IMR-90 (cell line): ENCODE measurements at regions not wholly inside any gene's neighbourhood (a gene's known extent, or its start where the extent isn't known, plus 50 kb on each side); places are given as distances from the start of the nearest gene placed in this dataset.

Source experiments
- ATAC-seq: fragments of 200-7000 bp; cut with Tn5 transposase; 2 replicates; pipeline ENCODE4 v1.9.1; 2020; ENCODE audit warnings: low read depth, mild to moderate bottlenecking, moderate library complexity
- BruUV-seq: library from RNA; stranded (reverse); fragments of 400-500 nt; replicated peaks from 2 replicates; lab custom pipeline; 2021; lab: Mats Ljungman, UMichigan
- CTCF ChIA-PET: fragments of 300-600 bp; formaldehyde crosslinking; extraction: SDS; loops from one replicate; lab custom pipeline; 2021; ENCODE audit warnings: antibody characterized with exemption; lab: Yijun Ruan, JAX
- POLR2A ChIA-PET: fragments of 300-600 bp; sonication (Branson Sonifier 250); formaldehyde crosslinking; loops from one replicate; lab custom pipeline; 2022; ENCODE audit warnings: antibody characterized with exemption; ENCODE audit not compliant: unreplicated experiment; lab: Charles Lee
- DNase-seq: peaks from one replicate; pipeline ENCODE4 v3.0.0; 2013
- H2AFZ ChIP-seq: replicated peaks from 2 replicates; pipeline ENCODE3; 2013; ENCODE audit warnings: low read length, mild to moderate bottlenecking; ENCODE audit not compliant: poor library complexity
- H2AK5ac ChIP-seq: 2 replicates; pipeline ENCODE4 v1.6.1; 2013; ENCODE audit warnings: low read depth, low read length, inconsistent platforms
- H2AK9ac ChIP-seq: replicated peaks from 2 replicates; pipeline ENCODE3; 2013; ENCODE audit warnings: mild to moderate bottlenecking, low read depth, low read length, moderate library complexity; ENCODE audit not compliant: poor library complexity
- H2BK120ac ChIP-seq: 2 replicates; pipeline ENCODE4 v1.6.1; 2013; ENCODE audit warnings: low read depth, low read length, inconsistent platforms
- H2BK15ac ChIP-seq: 3 replicates; pipeline ENCODE4 v1.6.1; 2013; ENCODE audit warnings: low read depth, low read length, inconsistent platforms
- H2BK20ac ChIP-seq: 2 replicates; pipeline ENCODE4 v1.6.1; 2013; ENCODE audit warnings: low read depth, mild to moderate bottlenecking, inconsistent platforms, low read length, moderate library complexity
- H2BK5ac ChIP-seq: 2 replicates; pipeline ENCODE4 v1.6.1; 2013; ENCODE audit warnings: mild to moderate bottlenecking, low read depth, low read length, inconsistent platforms; ENCODE audit not compliant: poor library complexity, severe bottlenecking
- H3K14ac ChIP-seq: replicated peaks from 2 replicates; pipeline ENCODE4 v1.6.1; 2013; ENCODE audit warnings: low read depth, low read length, inconsistent platforms
- H3K18ac ChIP-seq: 2 replicates; pipeline ENCODE4 v1.6.1; 2013; ENCODE audit warnings: low read depth, low read length, control low read depth
- H3K23ac ChIP-seq: 2 replicates; pipeline ENCODE4 v1.6.1; 2013; ENCODE audit warnings: low read depth, low read length, inconsistent platforms
- H3K27ac ChIP-seq: 2 replicates; pipeline ENCODE4 v1.5.1; 2013; ENCODE audit warnings: mild to moderate bottlenecking, control low read depth, low read length; ENCODE audit not compliant: insufficient read depth
- H3K27me3 ChIP-seq: 2 replicates; pipeline ENCODE4 v1.6.1; 2013; ENCODE audit warnings: low read length; ENCODE audit not compliant: control insufficient read depth, insufficient read depth
- H3K36me3 ChIP-seq: 2 replicates; pipeline ENCODE4 v1.6.1; 2013; ENCODE audit warnings: low read length, mixed read lengths; ENCODE audit not compliant: control insufficient read depth, insufficient read depth
- H3K4ac ChIP-seq: 2 replicates; pipeline ENCODE4 v1.6.1; 2013; ENCODE audit warnings: low read depth, low read length, inconsistent platforms
- H3K4me1 ChIP-seq: 2 replicates; pipeline ENCODE4 v1.6.1; 2013; ENCODE audit warnings: low read length, mixed read lengths; ENCODE audit not compliant: control insufficient read depth, insufficient read depth
- H3K4me2 ChIP-seq: 2 replicates; pipeline ENCODE4 v1.6.1; 2013; ENCODE audit warnings: low read depth, mild to moderate bottlenecking, control low read depth, low read length, moderate library complexity
- H3K4me3 ChIP-seq: 2 replicates; pipeline ENCODE4 v1.5.1; 2013; ENCODE audit warnings: low read depth, mild to moderate bottlenecking, control low read depth, low read length, moderate library complexity; ENCODE audit not compliant: insufficient read depth
- H3K56ac ChIP-seq: 2 replicates; pipeline ENCODE4 v1.6.1; 2013; ENCODE audit warnings: low read length, inconsistent platforms; ENCODE audit not compliant: insufficient read depth; ENCODE audit errors: extremely low read depth
- H3K79me1 ChIP-seq, 2 experiments: 2 replicates each; pipeline ENCODE4 v1.6.1; 2013; ENCODE audit warnings: low read length in 2 of 2, inconsistent platforms in 1 of 2, low read depth in 1 of 2
- H3K9ac ChIP-seq: 2 replicates; pipeline ENCODE4 v1.6.1; 2013; ENCODE audit warnings: low read depth, low read length, control low read depth
- H3K9me1 ChIP-seq: 2 replicates; pipeline ENCODE4 v1.6.1; 2013; ENCODE audit warnings: low read length, inconsistent platforms; ENCODE audit not compliant: insufficient read depth
- H3K9me3 ChIP-seq: 2 replicates; pipeline ENCODE4 v1.6.1; 2013; ENCODE audit warnings: low read length; ENCODE audit not compliant: control insufficient read depth, insufficient read depth
- H4K20me1 ChIP-seq: 2 replicates; pipeline ENCODE4 v1.6.1; 2013; ENCODE audit warnings: low read length, inconsistent platforms; ENCODE audit not compliant: insufficient read depth
- H4K5ac ChIP-seq: 2 replicates; pipeline ENCODE4 v1.6.1; 2013; ENCODE audit warnings: mild to moderate bottlenecking, low read depth, low read length, control low read depth
- H4K8ac ChIP-seq, 2 experiments: 2 replicates each; pipeline ENCODE4 v1.6.1; 2013; ENCODE audit warnings: low read depth in 2 of 2, low read length in 2 of 2, control low read depth in 1 of 2, inconsistent platforms in 1 of 2
- H4K91ac ChIP-seq: 2 replicates; pipeline ENCODE4 v1.6.1; 2013; ENCODE audit warnings: low read depth, low read length, inconsistent platforms; ENCODE audit not compliant: insufficient read depth
- CHD1 ChIP-seq: IDR thresholded peaks from 2 replicates; pipeline ENCODE4 v1.6.1; 2012; ENCODE audit warnings: low read depth, low read length, improper control_type of control experiment
- NFE2L2 ChIP-seq: fragments of 150-350 bp; IDR thresholded peaks from 2 replicates; pipeline ENCODE4 v1.6.1; 2016; ENCODE audit warnings: low read depth, mild to moderate bottlenecking, low read length
- WGBS, 2 experiments: methylation state at CpG; one replicate each; pipeline versions ENCODE4 v1.1.5 to v1.1.7; 2013; ENCODE audit warnings: missing lambda C conversion rate in 2 of 2; ENCODE audit not compliant: insufficient read length in 1 of 2; ENCODE audit errors: extremely low coverage in 2 of 2; 5-methylcytosine and 5-hydroxymethylcytosine counted together
- dilution Hi-C: fragments of 300-500 bp; cut with HindIII; formaldehyde crosslinking; loops from one replicate; pipeline ENCODE4 v1.14.3; 2018; ENCODE audit warnings: low sequenced_read_pairs; ENCODE audit not compliant: unreplicated experiment
- in situ Hi-C: fragments of 300-500 bp; cut with MboI; formaldehyde crosslinking; loops from 3 replicates; pipeline ENCODE4 v1.14.3; 2019; ENCODE audit warnings: low sequenced_read_pairs, inconsistent platforms, mixed read lengths
- intact Hi-C: fragments of 100-400 bp; cut with micrococcal nuclease; formaldehyde crosslinking; loops from 2 replicates; pipeline ENCODE4 v1.10.0; 2022
- TF ChIP-seq, protein P1 (sequence below): conservative IDR thresholded peaks from 2 replicates; pipeline ENCODE4 v1.5.1; 2012; ENCODE audit warnings: mild to moderate bottlenecking, low read depth, low read length, improper control_type of control experiment

DNA sequence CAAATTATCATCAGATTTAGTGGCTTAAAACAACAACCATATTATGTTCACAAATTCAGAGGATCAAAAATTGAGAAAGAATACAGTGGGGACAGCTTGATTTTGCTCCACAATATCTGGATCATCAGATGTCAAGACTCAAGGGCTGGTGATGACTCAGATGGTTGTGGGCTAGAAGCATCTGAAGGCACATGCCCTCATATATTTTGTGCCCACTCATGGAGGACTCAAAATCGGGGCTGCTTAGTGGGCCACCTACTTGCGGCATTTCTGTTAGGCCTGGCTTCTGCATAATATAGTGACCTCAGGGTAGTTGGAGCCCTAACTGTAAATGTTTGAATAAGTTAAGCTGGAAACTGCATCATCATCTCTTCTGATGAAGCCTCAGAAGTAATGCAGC is 584.5 kb downstream of the SLC16A7 start:
- no peak overlapping the region for H3K4me2 ChIP-seq
- H2AFZ ChIP-seq = no peak overlapping the region
- no peak overlapping the region for H2BK5ac ChIP-seq
- no peaks in the 10 kb centered on the region for H3K36me3 ChIP-seq
- peaks cover 2% of the 10 kb centered on the region for H3K4me1 ChIP-seq
- no peak overlapping the region for H2AK9ac ChIP-seq
- no peak overlapping the region for H3K56ac ChIP-seq
- H2BK120ac ChIP-seq = no peak overlapping the region
- H3K4me3 ChIP-seq = no peak overlapping the region
- no peaks in the 10 kb centered on the region for H4K20me1 ChIP-seq
- H4K5ac ChIP-seq = no peak overlapping the region
- ATAC-seq = no peak
- BruUV-seq = no TSS peak
- no peaks in the 10 kb centered on the region for H3K9me1 ChIP-seq
- H2AK5ac ChIP-seq = no peak overlapping the region
- no peak overlapping the region for H3K4ac ChIP-seq
- ChIA-PET POLR2A (no interaction called here), CTCF (no interaction called here)
- H4K91ac ChIP-seq = no peak overlapping the region
- H3K79me1 ChIP-seq = no peaks in the 10 kb centered on the region
- no peak overlapping the region for H2BK15ac ChIP-seq
- dilution Hi-C loops (no loop called here), in situ Hi-C loops (no loop called here), intact Hi-C loops (no loop called here)
- TF ChIP-seq, protein P1, sequence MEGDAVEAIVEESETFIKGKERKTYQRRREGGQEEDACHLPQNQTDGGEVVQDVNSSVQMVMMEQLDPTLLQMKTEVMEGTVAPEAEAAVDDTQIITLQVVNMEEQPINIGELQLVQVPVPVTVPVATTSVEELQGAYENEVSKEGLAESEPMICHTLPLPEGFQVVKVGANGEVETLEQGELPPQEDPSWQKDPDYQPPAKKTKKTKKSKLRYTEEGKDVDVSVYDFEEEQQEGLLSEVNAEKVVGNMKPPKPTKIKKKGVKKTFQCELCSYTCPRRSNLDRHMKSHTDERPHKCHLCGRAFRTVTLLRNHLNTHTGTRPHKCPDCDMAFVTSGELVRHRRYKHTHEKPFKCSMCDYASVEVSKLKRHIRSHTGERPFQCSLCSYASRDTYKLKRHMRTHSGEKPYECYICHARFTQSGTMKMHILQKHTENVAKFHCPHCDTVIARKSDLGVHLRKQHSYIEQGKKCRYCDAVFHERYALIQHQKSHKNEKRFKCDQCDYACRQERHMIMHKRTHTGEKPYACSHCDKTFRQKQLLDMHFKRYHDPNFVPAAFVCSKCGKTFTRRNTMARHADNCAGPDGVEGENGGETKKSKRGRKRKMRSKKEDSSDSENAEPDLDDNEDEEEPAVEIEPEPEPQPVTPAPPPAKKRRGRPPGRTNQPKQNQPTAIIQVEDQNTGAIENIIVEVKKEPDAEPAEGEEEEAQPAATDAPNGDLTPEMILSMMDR = no peak
- TF ChIP-seq CHD1 (no peak), NFE2L2 (no peak)
- no peak for DNase-seq
- H2BK20ac ChIP-seq = no peak overlapping the region
- H3K14ac ChIP-seq = no peak overlapping the region
- WGBS, 2 experiments = no CpG with 5 or more reads among the region's 2 CpGs
- H3K9ac ChIP-seq = no peak overlapping the region
- H3K27ac ChIP-seq = no peak overlapping the region
- H3K27me3 ChIP-seq = no peaks in the 10 kb centered on the region
- no peak overlapping the region for H3K23ac ChIP-seq
- H4K8ac ChIP-seq = no peak overlapping the region
- no peak overlapping the region for H3K18ac ChIP-seq
- H3K9me3 ChIP-seq = no peaks in the 10 kb centered on the region
